Stimulated activated naive CD8-positive, alpha-beta T cell treated with anti-CD3 and anti-CD28 coated beads, Interleukin-15, Interleukin-2, amounts not matched to agents 100 ng/mL and 50 ng/mL, for 24 hours (primary cell): ENCODE measurements at regions not wholly inside any gene's neighbourhood (a gene's known extent, or its start where the extent isn't known, plus 50 kb on each side); places are given as distances from the start of the nearest gene placed in this dataset.
"Not testable (repeated sequence)": the region's sequence is repeated elsewhere in the genome, so short reads cannot be mapped to it uniquely, and the experiment has no call there.

ENCODE experiments used
- H3K27ac Mint-ChIP-seq: one replicate; pipeline ENCODE4 v1.8.0; 2021; ENCODE audit warnings: mild to moderate bottlenecking, mixed read lengths
- H3K27me3 Mint-ChIP-seq: one replicate; pipeline ENCODE4 v1.8.0; 2021; ENCODE audit warnings: mixed read lengths
- H3K36me3 Mint-ChIP-seq: one replicate; pipeline ENCODE4 v1.8.0; 2021; ENCODE audit warnings: low read depth, mixed read lengths
- H3K4me1 Mint-ChIP-seq: one replicate; pipeline ENCODE4 v1.8.0; 2021; ENCODE audit warnings: low read depth, mixed read lengths
- H3K4me3 Mint-ChIP-seq: one replicate; pipeline ENCODE4 v1.8.0; 2021; ENCODE audit warnings: mild to moderate bottlenecking, mixed read lengths
- H3K9me3 Mint-ChIP-seq: one replicate; pipeline ENCODE4 v1.8.0; 2021; ENCODE audit warnings: mixed read lengths

- Mint-ChIP-seq H3K9me3 (no peaks in the 10 kb centered on the region), H3K4me1 (no peaks in the 10 kb centered on the region), H3K4me3 (no peak overlapping the region), H3K36me3 (no peaks in the 10 kb centered on the region), H3K27ac (no peak overlapping the region), H3K27me3 (no peaks in the 10 kb centered on the region)
These were observed 55.0 kb upstream of the CXXC4 start for GRCh38 chr4:104549736-104550135.

GRCh38 chr4:104559502-104559901 lies 64.8 kb upstream of the CXXC4 start:
- Mint-ChIP-seq H3K27me3 (no peaks in the 10 kb centered on the region), H3K36me3 (no peaks in the 10 kb centered on the region), H3K9me3 (peaks cover 6% of the 10 kb centered on the region), H3K4me1 (no peaks in the 10 kb centered on the region), H3K4me3 (no peak overlapping the region), H3K27ac (no peak overlapping the region)

DNA sequence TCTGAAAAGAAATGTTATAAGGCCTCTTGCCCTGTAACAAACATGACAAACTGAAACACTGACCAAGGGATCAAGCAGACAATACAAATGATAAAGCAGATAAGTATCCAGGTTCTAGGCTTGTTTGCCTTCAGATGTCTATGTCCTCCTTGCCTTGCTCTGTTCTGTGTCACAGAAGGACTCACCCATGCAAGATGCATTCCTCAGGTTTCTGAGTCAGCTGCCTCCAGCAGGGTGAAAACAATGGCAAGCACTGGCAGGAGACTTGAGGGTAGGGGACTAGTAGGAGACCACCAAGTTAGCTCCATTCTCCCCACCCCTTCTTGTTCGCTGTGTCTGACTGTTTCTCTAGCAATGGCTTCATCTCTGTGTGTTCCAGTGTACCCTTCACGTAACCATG lies 76.6 kb upstream of the CXXC4 start:
- Mint-ChIP-seq H3K36me3 (no peaks in the 10 kb centered on the region), H3K27me3 (no peaks in the 10 kb centered on the region), H3K27ac (no peak overlapping the region), H3K4me3 (no peak overlapping the region), H3K9me3 (no peaks in the 10 kb centered on the region), H3K4me1 (no peaks in the 10 kb centered on the region)

DNA sequence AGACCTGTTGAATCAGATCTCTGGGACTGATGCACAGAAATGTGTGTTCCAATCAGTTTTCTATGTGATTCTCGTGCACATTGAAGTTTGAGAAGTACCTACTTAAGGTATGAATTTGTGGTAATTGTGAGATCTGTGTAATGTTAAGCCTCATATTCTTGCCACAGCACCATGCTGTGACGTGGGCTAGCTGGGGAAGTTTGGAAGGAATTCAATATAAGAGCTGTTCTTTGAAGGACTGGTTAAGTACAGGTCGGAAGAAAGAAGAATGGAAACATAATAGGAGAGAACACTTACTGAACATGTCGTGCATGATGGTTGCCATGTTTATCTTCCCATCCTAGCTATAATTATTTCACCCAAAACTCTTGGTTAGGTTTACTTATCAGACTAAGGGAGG lies 79.7 kb upstream of the CXXC4 start:
- Mint-ChIP-seq H3K27ac (no peak overlapping the region), H3K9me3 (no peaks in the 10 kb centered on the region), H3K4me1 (no peaks in the 10 kb centered on the region), H3K36me3 (no peaks in the 10 kb centered on the region), H3K4me3 (no peak overlapping the region), H3K27me3 (no peaks in the 10 kb centered on the region)

GRCh38 chr4:104575278-104575677 lies 80.6 kb upstream of the CXXC4 start:
- no peaks in the 10 kb centered on the region for H3K9me3 Mint-ChIP-seq
- H3K4me1 Mint-ChIP-seq = no peaks in the 10 kb centered on the region
- no peaks in the 10 kb centered on the region for H3K36me3 Mint-ChIP-seq
- no peak overlapping the region for H3K4me3 Mint-ChIP-seq
- H3K27ac Mint-ChIP-seq = no peak overlapping the region
- H3K27me3 Mint-ChIP-seq = no peaks in the 10 kb centered on the region

DNA sequence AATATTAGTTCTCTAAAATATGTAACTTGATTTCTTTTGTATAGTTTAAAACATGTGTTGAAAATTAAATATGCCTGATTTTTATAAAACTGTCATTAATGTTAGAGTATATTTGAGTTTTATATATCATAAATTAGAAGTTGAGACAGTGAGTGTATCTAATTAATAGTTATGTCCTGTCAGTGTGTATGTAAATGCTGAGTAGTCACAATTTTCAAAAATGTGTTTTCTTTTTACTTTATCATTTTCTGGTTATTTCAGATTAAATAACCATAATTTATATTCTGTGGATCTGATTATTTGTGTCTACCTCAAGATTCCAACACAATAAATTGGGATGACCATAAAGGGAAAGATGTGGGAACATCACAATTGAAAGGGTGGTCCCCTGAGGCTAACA lies 82.7 kb upstream of the CXXC4 start:
- Mint-ChIP-seq H3K27me3 (no peaks in the 10 kb centered on the region), H3K4me3 (no peak overlapping the region), H3K9me3 (no peaks in the 10 kb centered on the region), H3K4me1 (no peaks in the 10 kb centered on the region), H3K27ac (no peak overlapping the region), H3K36me3 (no peaks in the 10 kb centered on the region)

GRCh38 chr4:104581476-104581875 lies 86.8 kb upstream of the CXXC4 start:
- not testable (repeated sequence) for H3K27me3 Mint-ChIP-seq, H3K4me3 Mint-ChIP-seq, H3K36me3 Mint-ChIP-seq, H3K4me1 Mint-ChIP-seq, H3K9me3 Mint-ChIP-seq, H3K27ac Mint-ChIP-seq

DNA sequence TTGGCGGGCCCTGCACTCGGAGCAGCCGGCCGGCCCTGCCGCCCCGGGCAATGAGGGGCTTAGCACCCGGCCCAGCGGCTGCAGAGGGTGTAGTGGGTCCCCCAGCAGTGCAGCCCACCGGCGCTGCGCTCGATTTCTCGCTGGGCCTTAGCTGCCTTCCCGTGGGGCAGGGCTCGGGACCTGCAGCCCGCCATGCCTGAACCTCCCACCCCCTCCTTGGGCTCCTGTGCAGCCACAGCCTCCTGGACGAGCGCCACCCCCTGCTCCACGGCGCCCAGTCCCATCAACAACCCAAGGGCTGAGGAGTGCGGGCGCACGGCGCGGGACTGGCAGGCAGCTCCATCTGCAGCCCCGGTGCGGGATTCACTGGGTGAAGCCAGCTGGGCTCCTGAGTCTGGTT lies 87.4 kb upstream of the CXXC4 start:
- not testable (repeated sequence) for H3K9me3 Mint-ChIP-seq, H3K27ac Mint-ChIP-seq, H3K27me3 Mint-ChIP-seq, H3K36me3 Mint-ChIP-seq, H3K4me3 Mint-ChIP-seq, H3K4me1 Mint-ChIP-seq

GRCh38 chr4:104589264-104589868 lies 94.7 kb upstream of the CXXC4 start:
- Mint-ChIP-seq H3K36me3 (no peaks in the 10 kb centered on the region), H3K9me3 (no peaks in the 10 kb centered on the region), H3K4me3 (no peak overlapping the region), H3K27me3 (no peaks in the 10 kb centered on the region), H3K4me1 (no peaks in the 10 kb centered on the region), H3K27ac (no peak overlapping the region)

DNA sequence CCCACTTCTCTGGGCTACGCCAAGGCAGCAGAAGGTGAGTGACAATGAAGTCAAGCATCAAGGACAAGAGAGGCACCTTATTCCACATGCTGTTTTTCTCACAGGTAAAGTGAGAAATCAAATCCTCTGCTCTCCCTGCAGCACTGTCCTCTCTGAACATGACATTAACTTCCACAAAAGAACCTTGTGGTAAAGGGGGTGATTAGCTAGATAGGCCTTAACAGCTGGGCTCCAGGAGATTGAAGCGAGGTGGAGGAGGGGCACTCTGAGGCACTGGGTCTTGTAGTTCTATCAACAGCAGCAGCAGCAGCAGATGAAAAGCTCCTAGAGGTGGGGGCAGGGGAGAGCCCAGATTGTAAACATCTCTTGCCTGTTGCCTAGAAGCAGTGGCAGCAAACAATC lies 96.8 kb upstream of the CXXC4 start:
- Mint-ChIP-seq H3K4me1 (no peaks in the 10 kb centered on the region), H3K27me3 (no peaks in the 10 kb centered on the region), H3K9me3 (no peaks in the 10 kb centered on the region), H3K36me3 (no peaks in the 10 kb centered on the region), H3K27ac (no peak overlapping the region), H3K4me3 (no peak overlapping the region)

DNA sequence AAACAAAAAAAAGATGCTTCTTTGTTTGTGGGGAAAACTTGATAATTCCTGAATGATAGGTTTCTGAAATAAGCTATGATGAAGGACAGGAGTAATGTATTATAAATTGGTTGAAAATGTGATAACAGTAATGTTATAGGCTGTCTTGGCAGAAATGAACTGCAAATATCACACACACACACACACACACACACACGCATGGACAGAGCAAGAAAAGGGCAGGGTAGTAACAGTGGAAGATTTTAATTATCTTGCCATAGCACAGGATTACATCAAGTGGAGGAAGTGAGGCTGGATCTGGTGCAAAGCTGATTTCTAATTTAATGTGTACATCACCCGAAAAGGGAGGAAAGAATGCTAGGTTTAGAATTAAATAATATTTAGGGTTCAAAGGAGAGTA lies 97.5 kb upstream of the CXXC4 start:
- H3K36me3 Mint-ChIP-seq = no peaks in the 10 kb centered on the region
- H3K27me3 Mint-ChIP-seq = no peaks in the 10 kb centered on the region
- no peak overlapping the region for H3K4me3 Mint-ChIP-seq
- H3K27ac Mint-ChIP-seq = no peak overlapping the region
- no peaks in the 10 kb centered on the region for H3K4me1 Mint-ChIP-seq
- no peaks in the 10 kb centered on the region for H3K9me3 Mint-ChIP-seq

DNA sequence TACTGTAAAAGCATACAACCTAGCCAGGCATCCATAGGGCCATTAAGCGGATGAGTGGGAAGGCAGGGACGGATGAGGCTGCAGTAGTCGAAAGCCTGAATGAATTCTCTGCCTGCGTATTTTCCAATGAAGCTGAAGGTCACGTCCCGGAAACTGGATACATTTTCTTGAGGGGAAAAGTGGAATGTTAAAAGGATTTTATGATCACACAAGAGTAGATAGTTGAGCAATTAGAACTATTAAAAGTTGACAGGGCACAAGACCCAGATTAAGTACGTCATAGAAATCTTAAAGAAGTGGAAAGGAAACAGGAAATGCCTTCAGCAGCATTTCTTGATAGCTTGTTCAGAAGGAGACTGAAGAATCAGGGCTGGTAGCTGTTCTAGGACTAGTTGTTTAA lies 98.3 kb upstream of the CXXC4 start:
- no peaks in the 10 kb centered on the region for H3K9me3 Mint-ChIP-seq
- no peaks in the 10 kb centered on the region for H3K4me1 Mint-ChIP-seq
- no peaks in the 10 kb centered on the region for H3K36me3 Mint-ChIP-seq
- no peaks in the 10 kb centered on the region for H3K27me3 Mint-ChIP-seq
- no peak overlapping the region for H3K4me3 Mint-ChIP-seq
- H3K27ac Mint-ChIP-seq = no peak overlapping the region

DNA sequence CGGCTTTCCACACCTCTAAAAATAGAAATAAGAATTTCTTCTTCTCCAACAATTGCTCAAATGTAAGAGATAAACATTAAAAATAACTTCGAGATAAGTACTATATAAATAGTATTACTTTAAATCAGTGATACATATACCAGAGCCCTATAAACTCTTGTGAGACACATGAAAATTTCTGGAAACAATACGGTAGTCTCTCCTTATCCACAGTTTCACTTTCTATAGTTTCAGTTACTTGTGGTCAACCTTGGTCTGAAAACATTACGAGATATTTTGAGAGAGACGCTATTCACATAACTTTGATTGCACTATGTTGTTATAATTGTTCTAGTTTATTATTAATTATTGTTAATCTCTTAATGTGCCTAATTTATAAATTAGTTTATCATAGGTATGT lies 101.5 kb upstream of the CXXC4 start:
- H3K4me3 Mint-ChIP-seq = no peak overlapping the region
- no peaks in the 10 kb centered on the region for H3K4me1 Mint-ChIP-seq
- H3K27ac Mint-ChIP-seq = no peak overlapping the region
- H3K36me3 Mint-ChIP-seq = no peaks in the 10 kb centered on the region
- no peaks in the 10 kb centered on the region for H3K9me3 Mint-ChIP-seq
- no peaks in the 10 kb centered on the region for H3K27me3 Mint-ChIP-seq

DNA sequence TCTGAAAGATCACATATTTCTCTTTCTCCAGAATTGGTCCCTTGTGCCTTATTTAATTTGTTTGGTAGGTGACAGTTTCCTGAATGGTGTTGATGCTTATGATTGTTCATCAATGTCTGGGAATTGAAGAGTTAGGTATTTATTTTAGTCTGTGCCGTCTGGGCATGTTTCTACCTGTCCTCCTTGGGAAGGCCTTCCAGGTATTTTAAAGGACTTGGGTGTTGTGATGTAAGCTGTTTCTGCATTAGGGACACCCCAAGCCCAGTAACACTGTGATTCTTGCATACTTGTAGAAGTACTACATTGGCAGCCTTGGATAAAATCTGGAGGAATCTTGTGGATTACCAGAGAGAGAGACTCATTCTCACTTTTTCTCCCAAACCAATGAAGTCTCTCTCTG lies 120.8 kb upstream of the CXXC4 start:
- Mint-ChIP-seq H3K27ac (no peak overlapping the region), H3K4me1 (no peaks in the 10 kb centered on the region), H3K27me3 (no peaks in the 10 kb centered on the region), H3K4me3 (no peak overlapping the region), H3K9me3 (peaks cover 7% of the 10 kb centered on the region), H3K36me3 (no peaks in the 10 kb centered on the region)

- Mint-ChIP-seq H3K9me3 (peaks cover 7% of the 10 kb centered on the region), H3K36me3 (no peaks in the 10 kb centered on the region), H3K4me1 (no peaks in the 10 kb centered on the region), H3K4me3 (no peak overlapping the region), H3K27me3 (no peaks in the 10 kb centered on the region), H3K27ac (no peak overlapping the region)
These were observed 121.2 kb upstream of the CXXC4 start for GRCh38 chr4:104615926-104616325.

DNA sequence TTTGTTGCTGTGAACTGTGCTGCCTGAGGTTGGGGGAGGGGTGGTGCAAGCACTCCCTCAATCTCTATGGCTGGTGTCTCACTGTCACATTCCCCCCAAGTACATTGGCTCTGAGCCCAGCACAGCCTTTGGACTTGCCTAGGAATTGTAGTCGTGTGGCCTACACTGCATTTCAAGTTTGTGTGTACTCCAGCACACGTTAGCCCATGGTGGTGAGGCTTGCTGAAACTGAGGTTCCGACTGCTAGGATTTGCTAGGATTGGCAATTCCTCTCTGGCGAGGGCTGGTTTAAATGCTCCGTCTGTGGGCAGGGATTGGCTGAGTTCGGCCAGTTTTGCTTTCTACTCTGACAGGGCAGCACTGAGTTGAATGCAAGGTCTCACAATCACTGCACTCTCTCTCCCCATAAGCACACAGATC lies 121.7 kb upstream of the CXXC4 start:
- Mint-ChIP-seq H3K36me3 (no peaks in the 10 kb centered on the region), H3K27me3 (no peaks in the 10 kb centered on the region), H3K4me1 (no peaks in the 10 kb centered on the region), H3K9me3 (peaks cover 7% of the 10 kb centered on the region), H3K4me3 (no peak overlapping the region), H3K27ac (no peak overlapping the region)
